BLaER1 (cell line): ENCODE measurements at regions not wholly inside any gene's neighbourhood (a gene's known extent, or its start where the extent isn't known, plus 50 kb on each side); places are given as distances from the start of the nearest gene placed in this dataset.

Experiments used
- H3K27ac ChIP-seq: shearing (Covaris generic); formaldehyde crosslinking; 2 replicates; pipeline ENCODE4 v1.8.1; 2022
- H3K27me3 ChIP-seq: shearing (Covaris generic); formaldehyde crosslinking; 2 replicates; pipeline ENCODE4 v1.8.1; 2022
- H3K36me3 ChIP-seq: shearing (Covaris generic); formaldehyde crosslinking; 2 replicates; pipeline ENCODE4 v1.8.1; 2022
- H3K4me1 ChIP-seq: shearing (Covaris generic); formaldehyde crosslinking; 2 replicates; pipeline ENCODE4 v1.8.1; 2022
- H3K4me2 ChIP-seq: shearing (Covaris generic); formaldehyde crosslinking; 2 replicates; pipeline ENCODE4 v1.8.1; 2022
- H3K4me3 ChIP-seq: shearing (Covaris generic); formaldehyde crosslinking; 2 replicates; pipeline ENCODE4 v1.8.1; 2022
- H3K9ac ChIP-seq: shearing (Covaris generic); formaldehyde crosslinking; 2 replicates; pipeline ENCODE4 v1.8.1; 2022
- H3K9me3 ChIP-seq: shearing (Covaris generic); formaldehyde crosslinking; 2 replicates; pipeline ENCODE4 v1.8.1; 2022
- H4K20me1 ChIP-seq: shearing (Covaris generic); formaldehyde crosslinking; 2 replicates; pipeline ENCODE4 v1.8.1; 2022
- Cebpa-rat ChIP-seq: shearing (Covaris generic); IDR thresholded peaks from 2 replicates; pipeline ENCODE4 v1.8.1; 2022

GRCh38 chr7:84362828-84363227 is 168.2 kb upstream of the SEMA3A start:
- Histone ChIP-seq H3K4me3 (no peak overlapping the region), H3K4me2 (no peak overlapping the region), H3K9ac (no peak overlapping the region), H3K36me3 (no peaks in the 10 kb centered on the region), H4K20me1 (no peaks in the 10 kb centered on the region), H3K9me3 (no peaks in the 10 kb centered on the region), H3K4me1 (no peaks in the 10 kb centered on the region), H3K27ac (no peak overlapping the region), H3K27me3 (no peaks in the 10 kb centered on the region)
- no peak for TF ChIP-seq Cebpa-rat

GRCh38 chr7:84362360-84362759 is 167.8 kb upstream of the SEMA3A start:
- Histone ChIP-seq H3K27me3 (no peaks in the 10 kb centered on the region), H3K9me3 (no peaks in the 10 kb centered on the region), H3K4me3 (no peak overlapping the region), H3K4me1 (no peaks in the 10 kb centered on the region), H3K27ac (no peak overlapping the region), H3K9ac (no peak overlapping the region), H4K20me1 (no peaks in the 10 kb centered on the region), H3K36me3 (no peaks in the 10 kb centered on the region), H3K4me2 (no peak overlapping the region)
- TF ChIP-seq Cebpa-rat: no peak

GRCh38 chr7:84354866-84355265 is 160.3 kb upstream of the SEMA3A start:
- Histone ChIP-seq H3K27ac (no peak overlapping the region), H3K27me3 (no peaks in the 10 kb centered on the region), H3K4me3 (no peak overlapping the region), H3K9ac (no peak overlapping the region), H3K36me3 (no peaks in the 10 kb centered on the region), H3K4me1 (no peaks in the 10 kb centered on the region), H3K9me3 (no peaks in the 10 kb centered on the region), H4K20me1 (no peaks in the 10 kb centered on the region), H3K4me2 (no peak overlapping the region)
- TF ChIP-seq Cebpa-rat: no peak

- Histone ChIP-seq H3K36me3 (no peaks in the 10 kb centered on the region), H3K27ac (no peak overlapping the region), H3K9ac (no peak overlapping the region), H3K27me3 (no peaks in the 10 kb centered on the region), H3K9me3 (no peaks in the 10 kb centered on the region), H4K20me1 (no peaks in the 10 kb centered on the region), H3K4me3 (no peak overlapping the region), H3K4me1 (no peaks in the 10 kb centered on the region), H3K4me2 (no peak overlapping the region)
- TF ChIP-seq Cebpa-rat: no peak
Observed at GRCh38 chr7:84354030-84354429, 159.4 kb upstream of the SEMA3A start.

- TF ChIP-seq Cebpa-rat: no peak
Observed at GRCh38 chr7:84339306-84339705, 144.7 kb upstream of the SEMA3A start.

GRCh38 chr7:84337429-84337828 is 142.8 kb upstream of the SEMA3A start:
- H3K27ac ChIP-seq: no peak overlapping the region
- no peaks in the 10 kb centered on the region for H3K27me3 ChIP-seq
- H3K9me3 ChIP-seq: no peaks in the 10 kb centered on the region

More at GRCh38 chr7:84339306-84339705, 144.7 kb upstream of the SEMA3A start:
- Histone ChIP-seq H3K4me3 (no peak overlapping the region), H4K20me1 (no peaks in the 10 kb centered on the region), H3K4me1 (peaks cover 24% of the 10 kb centered on the region), H3K4me2 (0 out of 2 replicates have a peak overlapping the region, but pooled peaks have one; percentile 9), H3K9me3 (no peaks in the 10 kb centered on the region), H3K36me3 (no peaks in the 10 kb centered on the region), H3K9ac (no peak overlapping the region), H3K27me3 (no peaks in the 10 kb centered on the region), H3K27ac (no peak overlapping the region)

GRCh38 chr7:84336766-84337165 is 142.2 kb upstream of the SEMA3A start:
- Histone ChIP-seq H3K4me2 (peak overlapping the region; percentile 70), H4K20me1 (no peaks in the 10 kb centered on the region), H3K36me3 (no peaks in the 10 kb centered on the region), H3K9me3 (no peaks in the 10 kb centered on the region), H3K9ac (no peak overlapping the region), H3K27ac (peak overlapping the region; percentile 59), H3K4me1 (peaks cover 27% of the 10 kb centered on the region), H3K27me3 (no peaks in the 10 kb centered on the region), H3K4me3 (no peak overlapping the region)
- TF ChIP-seq Cebpa-rat: no peak

More at GRCh38 chr7:84337429-84337828, 142.8 kb upstream of the SEMA3A start:
- Histone ChIP-seq H3K4me3 (no peak overlapping the region), H3K4me2 (peak overlapping the region; percentile 70), H3K9ac (no peak overlapping the region), H4K20me1 (no peaks in the 10 kb centered on the region), H3K4me1 (peaks cover 24% of the 10 kb centered on the region), H3K36me3 (no peaks in the 10 kb centered on the region)
- TF ChIP-seq Cebpa-rat: no peak

GRCh38 chr7:84336303-84336702 is 141.7 kb upstream of the SEMA3A start:
- Histone ChIP-seq H3K4me3 (no peak overlapping the region), H3K4me2 (peak overlapping the region; percentile 70), H3K4me1 (peaks cover 30% of the 10 kb centered on the region), H3K27ac (peak overlapping the region; percentile 59), H3K27me3 (no peaks in the 10 kb centered on the region), H3K9ac (no peak overlapping the region), H3K9me3 (no peaks in the 10 kb centered on the region), H4K20me1 (no peaks in the 10 kb centered on the region), H3K36me3 (no peaks in the 10 kb centered on the region)
- TF ChIP-seq Cebpa-rat: no peak

GRCh38 chr7:84331616-84332015 is 137.0 kb upstream of the SEMA3A start:
- Histone ChIP-seq H3K36me3 (no peaks in the 10 kb centered on the region), H3K9me3 (no peaks in the 10 kb centered on the region), H3K27me3 (no peaks in the 10 kb centered on the region), H3K4me3 (no peak overlapping the region), H3K4me2 (no peak overlapping the region), H3K27ac (no peak overlapping the region), H3K4me1 (peaks cover 17% of the 10 kb centered on the region), H4K20me1 (no peaks in the 10 kb centered on the region), H3K9ac (no peak overlapping the region)
- no peak for TF ChIP-seq Cebpa-rat

GRCh38 chr7:84328571-84328970 is 134.0 kb upstream of the SEMA3A start:
- Histone ChIP-seq H3K9me3 (no peaks in the 10 kb centered on the region), H3K9ac (no peak overlapping the region), H3K4me3 (no peak overlapping the region), H3K4me1 (peaks cover 7% of the 10 kb centered on the region), H4K20me1 (no peaks in the 10 kb centered on the region), H3K27ac (no peak overlapping the region), H3K4me2 (no peak overlapping the region), H3K27me3 (no peaks in the 10 kb centered on the region), H3K36me3 (no peaks in the 10 kb centered on the region)
- no peak for TF ChIP-seq Cebpa-rat

GRCh38 chr7:84324136-84324630 is 129.6 kb upstream of the SEMA3A start:
- no peak overlapping the region for H3K4me3 ChIP-seq

More at GRCh38 chr7:84324136-84324630, 129.6 kb upstream of the SEMA3A start:
- no peaks in the 10 kb centered on the region for H3K9me3 ChIP-seq
- H3K4me2 ChIP-seq: no peak overlapping the region
- no peaks in the 10 kb centered on the region for H3K36me3 ChIP-seq
- H3K27me3 ChIP-seq: no peaks in the 10 kb centered on the region
- no peaks in the 10 kb centered on the region for H4K20me1 ChIP-seq
- no peaks in the 10 kb centered on the region for H3K4me1 ChIP-seq
- H3K9ac ChIP-seq: no peak overlapping the region
- no peak for TF ChIP-seq Cebpa-rat
- H3K27ac ChIP-seq: no peak overlapping the region
